ENCODE measurements at regions not wholly inside any gene's neighbourhood (a gene's known extent, or its start where the extent isn't known, plus 50 kb on each side); places are given as distances from the start of the nearest gene placed in this dataset.
"Not testable (repeated sequence)": the region's sequence is repeated elsewhere in the genome, so short reads cannot be mapped to it uniquely, and the experiment has no call there.

- no peak for DNase-seq
Measured at GRCh38 chr4:33390976-33391375, 2670.8 kb downstream of the PCDH7 start.

GRCh38 chr4:33395731-33396485 is 2675.7 kb downstream of the PCDH7 start:
- no peak for DNase-seq

- no peak for DNase-seq
Measured at GRCh38 chr4:33400504-33400903, 2680.3 kb downstream of the PCDH7 start.

GRCh38 chr4:33407496-33407895 is 2687.3 kb downstream of the PCDH7 start:
- no peak for DNase-seq

GRCh38 chr4:33411182-33411581 is 2691.0 kb downstream of the PCDH7 start:
- DNase-seq, result no peak

GRCh38 chr4:33421887-33422286 is 2701.7 kb downstream of the PCDH7 start:
- no peak for DNase-seq

- DNase-seq, result no peak
Measured at GRCh38 chr4:33422656-33423055, 2702.5 kb downstream of the PCDH7 start.

- no peak for DNase-seq
Measured at GRCh38 chr4:33425936-33426335, 2705.8 kb downstream of the PCDH7 start.

- no peak for DNase-seq
Measured at GRCh38 chr4:33427676-33428075, 2707.5 kb downstream of the PCDH7 start.

GRCh38 chr4:33429971-33430370 is 2709.8 kb downstream of the PCDH7 start:
- DNase-seq, result no peak

GRCh38 chr4:33437406-33437805 is 2717.2 kb downstream of the PCDH7 start:
- peak in 3 of 58 donors; percentile 0 to 22 (median 8) for DNase-seq

- no peak for DNase-seq
Measured at GRCh38 chr4:33446953-33447352, 2726.8 kb downstream of the PCDH7 start.

GRCh38 chr4:33448948-33449347 is 2728.8 kb downstream of the PCDH7 start:
- no peak for DNase-seq

- DNase-seq, result no peak
Measured at GRCh38 chr4:33453436-33453835, 2733.3 kb downstream of the PCDH7 start.

GRCh38 chr4:33453916-33454315 is 2733.7 kb downstream of the PCDH7 start:
- DNase-seq, result no peak

- DNase-seq, result no peak
Measured at GRCh38 chr4:33465565-33465964, 2745.4 kb downstream of the PCDH7 start.

GRCh38 chr4:33467291-33467690 is 2747.1 kb downstream of the PCDH7 start:
- no peak for DNase-seq

- no peak for DNase-seq
Measured at GRCh38 chr4:33470805-33471204, 2750.6 kb downstream of the PCDH7 start.

- no peak for DNase-seq
Measured at GRCh38 chr4:33477715-33478114, 2757.5 kb downstream of the PCDH7 start.

- no peak for DNase-seq
Measured at GRCh38 chr4:33482773-33483172, 2761.5 kb downstream of the ARAP2 start.

- no peak for DNase-seq
Measured at GRCh38 chr4:33485111-33485510, 2759.2 kb downstream of the ARAP2 start.

GRCh38 chr4:33493231-33493630 is 2751.1 kb downstream of the ARAP2 start:
- DNase-seq, result no peak

- DNase-seq, result no peak
Measured at GRCh38 chr4:33494150-33494549, 2750.2 kb downstream of the ARAP2 start.

GRCh38 chr4:33501587-33501986 is 2742.7 kb downstream of the ARAP2 start:
- not testable (repeated sequence) for DNase-seq
